K562 (cell line): ENCODE measurements at regions not wholly inside any gene's neighbourhood (a gene's known extent, or its start where the extent isn't known, plus 50 kb on each side); places are given as distances from the start of the nearest gene placed in this dataset.
"Not testable (repeated sequence)": the region's sequence is repeated elsewhere in the genome, so short reads cannot be mapped to it uniquely, and the experiment has no call there.

Experiments used
- ATAC-seq: fragments of 200-7000 bp; cut with Tn5 transposase; 3 replicates; pipeline ENCODE4 v1.9.1; 2020; ENCODE audit warnings: moderate library complexity
- BruUV-seq: library from RNA; stranded (reverse); fragments of 400-500 nt; replicated peaks from 2 replicates; lab custom pipeline; 2021; lab: Mats Ljungman, UMichigan
- CTCF ChIA-PET: fragments of 300-600 bp; formaldehyde crosslinking; extraction: SDS; loops from one replicate; lab custom pipeline; 2021; ENCODE audit warnings: low intra/inter-chr PET ratio; lab: Yijun Ruan, JAX
- POLR2A ChIA-PET: fragments of 300-600, 350-650 bp; sonication (Branson Sonifier 250); formaldehyde crosslinking; extraction: SDS; loops from one replicate; lab custom pipeline; 2021; ENCODE audit warnings: antibody characterized with exemption, inconsistent platforms; lab: Yijun Ruan, JAX
- DNase-seq, 4 experiments: peaks; one replicate each; pipeline versions ENCODE4 v3.0.0 to v3.0.0-alpha.2; 2011 to 2018; ENCODE audit warnings: low spot score in 3 of 4, mixed read lengths in 3 of 4; ENCODE audit errors: extremely low read depth in 1 of 4
- FAIRE-seq: peaks from 2 replicates; lab custom pipeline; 2011; peaks lifted over from hg19 to GRCh38; lab: Jason Lieb, UNC
- H2AFZ ChIP-seq: 2 replicates; pipeline ENCODE4 v1.6.0; 2011; ENCODE audit warnings: low read depth, low read length, control low read depth, inconsistent platforms
- H3K27ac ChIP-seq: fragments of 200-600 bp; 3 replicates; pipeline ENCODE4 v1.8.0; 2011; ENCODE audit warnings: low read depth, mild to moderate bottlenecking, control low read depth, inconsistent platforms, low read length, moderate library complexity, mixed read lengths; ENCODE audit errors: extremely low read depth
- H3K27me3 ChIP-seq, 2 experiments: fragments of 300-600 bp in 1 of 2; 2 replicates in 1 of 2; 3 replicates in 1 of 2; pipeline versions ENCODE4 v1.6.0 to v1.8.0; 2011; ENCODE audit warnings: inconsistent platforms in 2 of 2, low read length in 2 of 2, mild to moderate bottlenecking in 1 of 2, mixed read lengths in 1 of 2, moderate library complexity in 1 of 2; ENCODE audit not compliant: control insufficient read depth in 2 of 2, insufficient read depth in 2 of 2
- H3K36me3 ChIP-seq: fragments of 300-600 bp; 3 replicates; pipeline ENCODE4 v1.8.0; 2011; ENCODE audit warnings: mild to moderate bottlenecking, low read length, inconsistent platforms; ENCODE audit not compliant: control insufficient read depth, insufficient read depth
- H3K4me1 ChIP-seq, 2 experiments: fragments of 200-600 bp in 1 of 2; replicated peaks in 1 of 2; 2 replicates in 1 of 2; 3 replicates in 1 of 2; pipeline versions ENCODE4 v1.5.1 to v1.8.0; 2011; ENCODE audit warnings: inconsistent platforms in 2 of 2, low read length in 2 of 2, mild to moderate bottlenecking in 1 of 2, mixed read lengths in 1 of 2, moderate library complexity in 1 of 2; ENCODE audit not compliant: control insufficient read depth in 2 of 2, insufficient read depth in 2 of 2
- H3K4me2 ChIP-seq: 2 replicates; pipeline ENCODE4 v1.6.1; 2011; ENCODE audit warnings: low read length, control low read depth, inconsistent platforms, mixed read lengths; ENCODE audit not compliant: insufficient read depth
- H3K4me3 ChIP-seq: fragments of 200-600 bp; sonication (generic), shearing (Covaris generic); 2 replicates; pipeline ENCODE4 v1.5.1; 2016; ENCODE audit warnings: control low read depth, inconsistent platforms
- H3K79me2 ChIP-seq: fragments of 200-600 bp; 3 replicates; pipeline ENCODE4 v1.8.0; 2011; ENCODE audit warnings: low read length, inconsistent platforms; ENCODE audit not compliant: control insufficient read depth, insufficient read depth
- H3K9ac ChIP-seq, 2 experiments: 2 replicates each; pipeline versions ENCODE4 v1.6.0 to v1.6.1; 2011; ENCODE audit warnings: low read depth in 2 of 2, low read length in 2 of 2, control low read depth in 1 of 2, inconsistent platforms in 1 of 2, mild to moderate bottlenecking in 1 of 2, mixed read lengths in 1 of 2; ENCODE audit not compliant: insufficient read depth in 1 of 2
- H3K9me1 ChIP-seq: one replicate; pipeline ENCODE4 v1.6.0; 2011; ENCODE audit warnings: inconsistent platforms, mild to moderate bottlenecking, low read length, moderate library complexity; ENCODE audit not compliant: control insufficient read depth, insufficient read depth
- H3K9me3 ChIP-seq: replicated peaks from 2 replicates; pipeline ENCODE4 v1.5.1; 2011; ENCODE audit warnings: low read depth, low read length, inconsistent platforms; ENCODE audit not compliant: control insufficient read depth, insufficient read depth
- H4K20me1 ChIP-seq: replicated peaks from 2 replicates; pipeline ENCODE4 v1.6.1; 2011; ENCODE audit warnings: low read length, inconsistent platforms, mixed read lengths; ENCODE audit not compliant: control insufficient read depth, insufficient read depth
- ATF1 ChIP-seq, 2 experiments: fragments of 450-650 bp in 1 of 2; IDR thresholded peaks; 2 replicates each; pipeline ENCODE4 v1.6.1; 2016; ENCODE audit warnings: missing compliant biosample characterization in 1 of 2, missing genetic modification characterization in 1 of 2
- ATF7 ChIP-seq: fragments of 450-650 bp; IDR thresholded peaks from 2 replicates; pipeline ENCODE4 v1.7.1; 2014; ENCODE audit warnings: mild to moderate bottlenecking, moderate library complexity
- CREB1 ChIP-seq, 2 experiments: sonication (generic) in 1 of 2; formaldehyde crosslinking in 1 of 2; IDR thresholded peaks; 2 replicates each; pipeline versions ENCODE4 v1.6.1 to v1.8.0; 2012 to 2022; ENCODE audit warnings: inconsistent platforms in 1 of 2, mild to moderate bottlenecking in 1 of 2, missing genetic modification reagents in 1 of 2, moderate library complexity in 1 of 2
- CREM ChIP-seq: IDR thresholded peaks from 2 replicates; pipeline ENCODE4 v1.6.1; 2014; ENCODE audit warnings: antibody characterized with exemption, low read depth
- NRF1 ChIP-seq, 2 experiments: fragments of 450-650 bp; IDR thresholded peaks in 1 of 2; conservative IDR thresholded peaks in 1 of 2; 2 replicates each; pipeline ENCODE4 v1.6.1; 2014; ENCODE audit warnings: mild to moderate bottlenecking in 2 of 2
- RFX1 ChIP-seq: fragments of 450-650 bp; IDR thresholded peaks from 2 replicates; pipeline ENCODE4 v1.6.1; 2016; ENCODE audit warnings: mild to moderate bottlenecking, moderate library complexity
- WGBS: fragments of 100-300 bp; shearing (Covaris generic); methylation state at CpG from one replicate; pipeline ENCODE4 v1.1.6; 2016; ENCODE audit warnings: low coverage, mixed read lengths; ENCODE audit not compliant: insufficient coverage; ENCODE audit errors: missing lambda C conversion rate; 5-methylcytosine and 5-hydroxymethylcytosine counted together
- in situ Hi-C: fragments of 300-500 bp; cut with MboI; formaldehyde crosslinking; loops from 4 replicates; pipeline ENCODE4 v1.15.0; 2018; ENCODE audit warnings: inconsistent platforms, mixed read lengths
- intact Hi-C: fragments of 100-400 bp; cut with micrococcal nuclease; formaldehyde crosslinking; loops from 2 replicates; pipeline ENCODE4 v1.14.2; 2022

DNA sequence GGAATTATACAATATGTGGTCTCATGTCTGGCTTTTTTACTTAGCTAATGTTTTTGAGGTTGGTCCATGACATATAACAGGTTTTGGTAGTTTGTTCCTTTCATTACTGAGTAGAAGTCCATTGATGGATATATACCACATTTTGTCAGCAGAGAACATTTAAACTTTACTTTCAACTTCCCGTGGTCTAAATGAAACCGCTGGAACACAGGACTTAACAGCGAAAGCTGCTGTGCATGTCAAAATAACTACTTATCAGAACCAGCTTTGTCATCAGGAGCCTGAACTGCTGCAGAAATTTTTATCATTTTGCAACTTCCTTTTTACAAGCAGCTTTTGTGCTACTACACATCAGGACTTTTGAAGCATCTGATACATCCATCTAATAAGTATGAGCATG is 147.0 kb downstream of the TBC1D2B start:
- BruUV-seq, H2AFZ ChIP-seq, H3K27ac ChIP-seq, DNase-seq, H3K4me1 ChIP-seq, H4K20me1 ChIP-seq, in situ Hi-C loops, H3K27me3 ChIP-seq, intact Hi-C loops, H3K9me1 ChIP-seq, H3K9ac ChIP-seq, H3K4me3 ChIP-seq, H3K79me2 ChIP-seq, H3K36me3 ChIP-seq, CTCF ChIA-PET, H3K4me2 ChIP-seq, ATAC-seq, H3K9me3 ChIP-seq: not testable (repeated sequence)
- WGBS: 2% methylated on average over 3 of the region's 3 CpGs
- POLR2A ChIA-PET: interaction anchor here (0.7 kb wide), 1 partner anchor 13 kb away, joined by 3 read pairs; no protein-coding TSS in a partner anchor
- peak; percentile 15 for FAIRE-seq

DNA sequence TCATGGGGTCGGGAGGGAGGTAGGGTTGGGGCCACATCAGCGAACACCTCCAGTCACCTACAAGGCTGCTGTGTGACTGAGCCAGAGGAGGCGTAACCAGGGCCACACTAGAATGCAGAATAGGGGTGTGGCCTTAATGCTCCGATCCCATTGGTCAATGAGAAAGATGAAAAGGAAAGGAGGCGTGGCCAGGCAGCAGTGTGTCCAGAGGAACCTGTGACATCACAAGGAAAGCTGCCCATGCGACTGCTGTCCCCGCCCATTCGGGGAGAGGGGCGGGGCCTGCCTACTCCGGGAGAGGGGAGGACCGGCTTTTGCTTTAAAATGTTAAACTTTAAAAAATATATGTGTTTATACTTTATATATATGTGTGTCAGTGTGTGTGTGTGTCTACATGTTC is 150.7 kb downstream of the TBC1D2B start:
- 1% methylated on average over 11 of the region's 11 CpGs for WGBS
- H2AFZ ChIP-seq; H3K9ac ChIP-seq; H3K79me2 ChIP-seq; intact Hi-C loops; H3K4me3 ChIP-seq; POLR2A ChIA-PET; H3K36me3 ChIP-seq; H3K9me3 ChIP-seq; ATAC-seq; H3K9me1 ChIP-seq; in situ Hi-C loops; BruUV-seq; H4K20me1 ChIP-seq; H3K27ac ChIP-seq; H3K4me1 ChIP-seq; H3K27me3 ChIP-seq; CTCF ChIA-PET; TF ChIP-seq CREB1, ATF1 (CRISPR knock-in tag; IDR thresholded peaks at IDR 0.05): not testable (repeated sequence)
- FAIRE-seq (peak; percentile 90), DNase-seq (peak; percentile 83 to 91 (median 86))
- TF ChIP-seq NRF1 (conservative IDR thresholded peaks at IDR 0.05 in 1 of 2, IDR thresholded peaks at IDR 0.05 in 1 of 2) (peak; percentile 62 to 69), CREB1 (IDR thresholded peaks at IDR 0.05) (peak; percentile 35; the same call in 1 of the 2 replicates), CREM (peak; percentile 70), RFX1 (peak; percentile 59), ATF7 (peak; percentile 40; the same call in 1 of the 2 replicates), ATF1 (tag; IDR thresholded peaks at IDR 0.05) (peak; percentile 58; the same call in 1 of the 2 replicates)
- 0 out of 2 replicates have a peak overlapping the region, but pooled peaks have one; percentile 14 for H3K4me2 ChIP-seq

DNA sequence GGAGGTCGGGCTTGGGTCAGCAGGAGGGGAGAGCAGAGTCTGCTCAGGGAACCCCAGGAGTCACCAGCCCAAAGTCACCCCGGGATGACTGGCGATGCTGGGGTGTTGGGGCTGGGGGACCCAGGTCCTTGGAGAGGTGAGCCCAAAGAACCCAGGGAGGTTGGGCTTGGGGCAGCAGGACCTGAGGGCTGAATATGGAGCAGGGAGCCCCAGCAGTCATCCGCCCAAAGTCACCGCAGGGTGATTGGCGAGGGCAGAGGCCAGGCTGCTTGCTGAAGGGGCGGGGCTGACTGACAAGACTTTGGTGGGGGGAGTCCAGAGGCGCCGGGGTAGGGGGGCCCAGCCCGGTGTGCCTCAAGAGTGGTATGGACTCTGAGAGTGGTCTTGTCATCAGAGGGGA is 151.2 kb downstream of the TBC1D2B start:
- FAIRE-seq, in situ Hi-C loops: not testable (repeated sequence)

More for the DNA sequence above, 151.2 kb downstream of the TBC1D2B start:
- BruUV-seq, H3K27ac ChIP-seq, H3K4me2 ChIP-seq, H3K4me1 ChIP-seq, H3K9me1 ChIP-seq, DNase-seq, H3K4me3 ChIP-seq, intact Hi-C loops, H4K20me1 ChIP-seq, ATAC-seq, POLR2A ChIA-PET, CTCF ChIA-PET, H3K36me3 ChIP-seq, H2AFZ ChIP-seq, H3K9ac ChIP-seq, H3K79me2 ChIP-seq, H3K27me3 ChIP-seq, H3K9me3 ChIP-seq: not testable (repeated sequence)
- WGBS: 8% methylated on average over 4 of the region's 10 CpGs
